GM18909 (cell line): ENCODE measurements at regions not wholly inside any gene's neighbourhood (a gene's known extent, or its start where the extent isn't known, plus 50 kb on each side); places are given as distances from the start of the nearest gene placed in this dataset.
"Not testable (repeated sequence)": the region's sequence is repeated elsewhere in the genome, so short reads cannot be mapped to it uniquely, and the experiment has no call there.

Experiments used
- ATAC-seq: cut with Tn5 transposase; IDR thresholded peaks from one replicate; pipeline ENCODE4 v1.9.1; 2021; ENCODE audit warnings: mild to moderate bottlenecking; ENCODE audit not compliant: unreplicated experiment, poor library complexity

- ATAC-seq = peak; percentile 71
Measured at GRCh38 chr5:52007230-52007858, 624.1 kb downstream of the ISL1 start.

DNA sequence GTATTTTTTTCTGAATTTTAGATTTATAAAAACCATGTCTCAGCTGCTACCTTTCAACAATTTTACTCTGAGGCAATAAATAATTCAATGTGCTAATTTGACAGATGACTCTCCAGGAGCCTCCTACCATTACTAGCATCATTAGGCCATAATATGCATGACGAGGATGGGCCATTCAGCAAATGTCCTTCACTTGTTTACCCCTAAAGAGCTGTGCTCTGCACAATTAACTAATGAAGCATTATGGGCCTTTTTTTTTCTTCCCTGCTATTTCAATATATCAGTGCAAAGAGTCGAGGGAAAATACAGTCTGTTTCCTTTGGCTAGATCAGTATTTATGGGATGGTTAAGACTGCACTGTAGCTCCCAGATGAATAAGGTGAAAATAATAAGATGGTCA is 627.2 kb downstream of the ISL1 start:
- no peak for ATAC-seq

GRCh38 chr5:52013523-52013922 is 630.3 kb downstream of the ISL1 start:
- no peak for ATAC-seq

- no peak for ATAC-seq
Measured at GRCh38 chr5:52015760-52016159, 632.5 kb downstream of the ISL1 start.

DNA sequence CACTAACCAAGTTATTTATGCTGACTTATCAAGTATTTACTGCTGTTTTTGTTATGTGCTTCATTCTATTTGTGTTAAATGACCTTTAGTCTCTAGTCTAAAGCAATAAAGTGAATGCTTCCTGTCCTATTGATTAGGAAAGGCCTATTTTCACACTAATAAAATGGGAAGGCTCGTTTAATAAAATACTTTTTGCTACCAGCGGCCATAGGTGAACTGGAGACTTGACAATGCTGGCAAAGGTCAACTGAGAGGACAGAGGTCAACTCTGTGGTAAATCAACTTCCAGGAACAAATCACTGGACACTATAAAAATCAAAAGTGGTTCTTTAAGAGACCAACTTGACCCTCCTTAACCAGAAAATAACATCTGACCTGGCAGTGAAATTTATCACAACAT is 634.3 kb downstream of the ISL1 start:
- ATAC-seq = no peak

DNA sequence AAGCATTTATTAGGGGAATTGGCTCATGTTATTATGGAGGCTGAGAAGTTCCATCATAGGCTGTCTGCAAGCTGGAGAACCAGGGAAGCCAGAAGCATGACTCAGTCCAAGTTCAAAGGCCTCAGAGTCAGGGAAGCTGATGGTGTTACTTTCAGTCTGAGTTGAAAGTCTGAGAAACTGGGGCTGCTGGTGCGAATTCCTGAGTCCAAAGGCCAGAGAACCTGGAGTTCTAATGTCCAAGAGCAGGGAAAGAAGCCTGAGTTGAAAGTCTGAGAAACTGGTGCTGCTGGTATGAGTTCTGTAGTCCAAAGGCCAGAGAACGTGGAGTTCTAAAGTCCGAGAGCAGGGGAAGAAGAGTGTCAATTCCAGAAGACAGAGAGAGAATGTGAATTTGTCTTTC is 641.1 kb downstream of the ISL1 start:
- ATAC-seq = no peak

DNA sequence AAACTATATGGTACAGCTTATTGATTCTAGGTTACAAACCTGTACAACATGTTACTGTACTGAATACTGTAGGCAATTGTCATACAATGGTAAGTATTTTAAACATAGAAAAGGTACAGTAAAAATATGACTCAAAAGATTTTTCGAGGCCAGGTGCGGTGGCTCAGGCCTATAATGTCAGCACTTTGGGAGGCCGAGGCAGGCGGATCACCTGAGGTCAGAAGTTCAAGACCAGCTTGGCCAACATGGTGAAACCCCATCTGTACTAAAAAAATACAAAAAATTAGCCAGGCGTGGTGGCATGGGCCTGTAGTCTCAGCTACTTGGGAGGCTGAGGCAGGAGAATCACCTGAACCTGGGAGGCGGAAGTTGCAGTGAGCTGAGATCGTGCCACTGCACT is 646.6 kb downstream of the ISL1 start:
- ATAC-seq = not testable (repeated sequence)

GRCh38 chr5:52041842-52042241 is 658.6 kb downstream of the ISL1 start:
- no peak for ATAC-seq

- ATAC-seq = no peak
Measured at GRCh38 chr5:52043137-52043536, 659.9 kb downstream of the ISL1 start.

GRCh38 chr5:52043543-52043942 is 660.3 kb downstream of the ISL1 start:
- ATAC-seq = no peak

DNA sequence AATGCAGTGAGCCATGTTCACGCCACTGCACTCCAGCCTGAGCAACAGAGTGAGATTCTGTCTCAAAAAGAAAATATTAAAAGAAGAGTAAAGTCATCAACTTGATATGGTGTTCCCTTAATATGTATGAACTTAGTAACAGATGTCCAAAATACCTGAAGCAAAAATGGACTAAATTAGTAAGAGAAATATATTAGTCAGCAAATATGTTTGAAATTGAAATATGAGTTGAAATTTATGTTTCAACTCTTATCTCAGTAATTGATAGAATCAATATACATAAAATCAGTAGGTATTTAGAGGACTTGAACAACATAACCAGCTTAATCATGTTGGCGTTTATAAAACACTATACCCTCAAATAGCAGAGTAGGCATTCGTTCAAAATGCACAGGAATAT is 668.5 kb downstream of the ISL1 start:
- no peak for ATAC-seq

DNA sequence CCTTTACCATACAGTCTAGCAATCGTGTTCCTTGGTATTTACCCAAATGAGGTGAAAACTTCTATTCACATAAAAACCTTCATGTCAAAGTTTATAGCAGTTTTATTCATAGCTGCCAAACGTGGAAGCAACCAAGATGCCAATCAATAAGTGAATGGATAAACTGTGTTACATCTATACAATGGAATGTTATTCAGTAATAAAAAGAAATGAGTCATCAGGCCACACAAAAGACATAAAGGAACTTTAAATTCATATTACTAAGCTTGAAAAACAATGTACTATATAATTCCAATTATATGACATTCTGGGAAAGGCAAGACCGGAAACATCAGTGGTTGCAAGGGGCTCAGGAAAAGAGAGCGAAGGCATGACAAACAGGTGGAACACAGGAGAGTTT is 679.9 kb downstream of the ISL1 start:
- ATAC-seq = no peak

GRCh38 chr5:52065182-52065581 is 681.9 kb downstream of the ISL1 start:
- ATAC-seq = no peak

GRCh38 chr5:52069997-52070396 is 686.7 kb downstream of the ISL1 start:
- ATAC-seq = no peak

- no peak for ATAC-seq
Measured at GRCh38 chr5:52073993-52074689, 690.9 kb downstream of the ISL1 start.

DNA sequence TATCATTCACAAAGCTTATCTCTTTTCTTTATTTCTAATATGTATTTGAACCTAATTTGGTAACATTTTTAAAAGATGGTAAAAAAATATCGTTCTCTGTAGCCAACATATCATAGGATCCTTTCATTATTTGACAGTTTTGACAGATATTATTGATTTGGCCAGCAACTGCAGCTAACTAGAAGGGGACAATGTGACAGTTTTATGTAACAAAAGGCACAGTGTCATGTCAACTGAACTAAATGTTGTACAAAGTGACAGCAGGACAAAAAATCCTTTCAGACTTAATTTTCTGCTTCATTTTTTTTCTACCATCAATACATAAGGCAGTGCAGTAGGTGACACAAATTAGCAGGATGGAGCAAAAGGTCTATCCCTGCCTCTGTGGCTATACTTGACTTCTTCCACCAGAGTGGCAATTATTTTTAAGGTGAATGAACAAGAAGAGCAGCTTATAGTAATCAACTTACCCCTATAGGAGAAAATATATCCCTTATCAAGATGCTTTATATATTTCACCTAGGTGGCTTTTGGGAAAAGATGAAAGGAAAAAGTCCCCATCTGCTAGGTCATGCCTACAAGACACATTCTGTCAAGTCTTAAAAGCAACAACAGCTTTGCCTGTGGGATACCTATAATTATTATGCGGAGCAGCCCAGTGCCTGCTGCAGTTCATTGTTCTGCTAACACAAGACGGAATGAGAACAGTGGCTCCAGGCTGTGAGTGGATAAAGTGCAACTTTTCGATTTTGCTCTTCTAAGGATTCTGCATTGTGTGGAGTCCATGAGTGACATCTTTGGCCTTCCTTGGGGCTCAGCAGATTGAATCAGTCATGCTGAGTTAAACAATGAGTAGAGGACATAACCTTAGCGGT is 694.9 kb downstream of the ISL1 start:
- ATAC-seq = no peak

GRCh38 chr5:52102311-52102710 is 685.4 kb upstream of the ITGA1 start:
- not testable (repeated sequence) for ATAC-seq

DNA sequence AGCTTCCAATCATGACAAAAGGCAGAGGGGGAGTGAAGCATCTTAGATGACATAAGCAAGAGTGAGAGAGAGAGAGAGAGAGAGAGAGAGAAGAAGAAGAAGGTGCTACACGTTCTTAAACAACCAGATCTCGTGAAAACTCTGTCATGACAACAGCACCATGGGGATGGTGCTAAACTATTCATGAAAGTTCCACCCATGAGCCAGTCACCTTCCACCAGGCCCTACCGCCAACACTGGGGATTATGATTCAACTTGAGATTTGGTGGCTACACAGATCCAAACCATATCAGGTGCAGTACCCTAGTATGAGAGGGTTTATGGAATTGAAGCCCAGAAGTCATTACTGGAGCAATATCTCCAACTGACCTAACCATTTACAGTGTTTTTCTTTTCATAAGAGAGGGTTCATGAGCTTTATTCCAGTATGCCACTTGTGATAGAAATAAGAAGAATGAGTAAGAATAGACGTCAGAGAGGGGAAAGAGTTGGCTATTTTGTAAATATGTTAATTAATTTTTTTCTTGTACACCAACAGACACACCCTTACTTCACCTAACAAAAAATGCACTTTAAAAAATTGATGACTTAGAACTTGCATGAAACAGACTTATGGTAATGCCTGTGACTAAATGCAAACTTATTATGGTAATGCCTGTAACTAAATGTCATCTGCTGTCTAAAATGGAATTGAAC is 680.4 kb upstream of the ITGA1 start:
- ATAC-seq = no peak

DNA sequence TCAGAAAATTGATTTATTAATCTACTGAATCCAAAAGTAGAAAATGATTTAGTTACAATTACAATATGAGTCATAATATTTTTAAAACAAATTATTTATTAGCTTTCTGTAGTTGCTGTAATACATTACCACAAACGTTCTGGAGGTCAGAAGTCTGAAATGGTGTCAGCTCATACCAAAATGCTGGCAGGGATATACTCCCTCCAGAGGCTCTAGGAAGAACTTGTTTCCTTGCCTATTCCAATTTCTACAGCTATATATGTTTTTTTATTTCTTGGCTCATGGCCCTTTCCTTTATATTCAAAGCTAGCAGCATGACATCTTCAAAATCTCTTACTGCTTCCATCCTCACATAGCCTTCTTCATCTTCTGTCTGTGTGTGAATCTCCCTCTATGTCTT is 667.9 kb upstream of the ITGA1 start:
- ATAC-seq = no peak

DNA sequence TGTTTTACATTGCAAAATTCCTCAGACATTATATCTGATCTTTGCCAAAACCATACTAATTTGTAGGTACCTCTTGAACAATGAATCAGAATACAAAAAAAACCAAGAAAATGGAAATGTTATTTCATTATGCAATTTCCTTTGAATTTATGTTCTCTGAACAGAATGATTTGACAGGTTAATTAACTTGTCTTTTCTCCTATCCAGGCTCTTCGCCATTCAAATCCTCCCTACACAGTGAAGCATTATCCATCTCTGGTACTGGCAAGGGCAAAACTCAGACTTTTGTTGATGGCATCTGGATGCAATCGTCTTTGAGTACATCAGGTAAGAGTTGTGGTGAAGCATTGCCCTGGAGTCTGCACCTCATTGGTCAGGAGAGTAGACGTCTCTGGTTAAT is 655.7 kb upstream of the ITGA1 start:
- no peak for ATAC-seq
